H1 (cell line): ENCODE measurements at regions not wholly inside any gene's neighbourhood (a gene's known extent, or its start where the extent isn't known, plus 50 kb on each side); places are given as distances from the start of the nearest gene placed in this dataset.

Experiments used
- ATF2 ChIP-seq: IDR thresholded peaks from 2 replicates; pipeline ENCODE4 v1.6.1; 2012; ENCODE audit warnings: low read length, inconsistent platforms
- CBX5 ChIP-seq: fragments of 300-800, 300-1000 bp; sonication (generic); IDR thresholded peaks from 2 replicates; pipeline ENCODE4 v1.7.1; 2016; ENCODE audit warnings: antibody characterized with exemption, low read length, low read depth
- SRF ChIP-seq: IDR thresholded peaks from 2 replicates; pipeline ENCODE4 v1.6.1; 2011; ENCODE audit warnings: mild to moderate bottlenecking, low read depth, low read length, moderate library complexity
- YY1 ChIP-seq: IDR thresholded peaks from 2 replicates; pipeline ENCODE4 v1.6.1; 2011; ENCODE audit warnings: low read depth, mild to moderate bottlenecking, low read length

GRCh38 chr20:43372051-43372450, 85.6 kb upstream of the SRSF6 start (continued):
- no peak for TF ChIP-seq CBX5
- no peak for TF ChIP-seq YY1
- no peak for TF ChIP-seq SRF
- TF ChIP-seq ATF2 = no peak
